Cardiac muscle cell (in vitro differentiated cells and primary cell): ENCODE measurements at regions not wholly inside any gene's neighbourhood (a gene's known extent, or its start where the extent isn't known, plus 50 kb on each side); places are given as distances from the start of the nearest gene placed in this dataset.

ENCODE experiments used
- DNase-seq, 2 donors: peaks; one replicate each; pipeline versions ENCODE4 v3.0.0 to v3.0.0-alpha.2; 2010 to 2017; ENCODE audit warnings: low read depth in 1 of 2, low spot score in 1 of 2
- H3K27ac ChIP-seq: fragments of 200-600 bp; sonication (generic); 2 replicates; pipeline ENCODE4 v1.5.1; 2016
- H3K27me3 ChIP-seq: fragments of 200-600 bp; sonication (generic); 2 replicates; pipeline ENCODE4 v1.6.0; 2016; ENCODE audit warnings: control low read depth
- H3K36me3 ChIP-seq: fragments of 200-600 bp; sonication (generic); 2 replicates; pipeline ENCODE4 v1.5.1; 2016; ENCODE audit warnings: control low read depth
- H3K4me1 ChIP-seq: fragments of 200-600 bp; sonication (generic); 2 replicates; pipeline ENCODE4 v1.8.1; 2017; ENCODE audit warnings: low read depth, mild to moderate bottlenecking, mixed run types
- H3K4me3 ChIP-seq: fragments of 200-600 bp; sonication (generic); 2 replicates; pipeline ENCODE4 v1.5.1; 2016; ENCODE audit warnings: mild to moderate bottlenecking
- H3K9me3 ChIP-seq: fragments of 200-600 bp; sonication (generic); 2 replicates; pipeline ENCODE4 v1.5.1; 2017; ENCODE audit warnings: low read depth, mild to moderate bottlenecking, control low read depth
- TF ChIP-seq, protein P1 (sequence below): IDR thresholded peaks from 2 replicates; pipeline ENCODE4 v1.5.1; 2012; ENCODE audit warnings: low read depth, mild to moderate bottlenecking, low read length

DNA sequence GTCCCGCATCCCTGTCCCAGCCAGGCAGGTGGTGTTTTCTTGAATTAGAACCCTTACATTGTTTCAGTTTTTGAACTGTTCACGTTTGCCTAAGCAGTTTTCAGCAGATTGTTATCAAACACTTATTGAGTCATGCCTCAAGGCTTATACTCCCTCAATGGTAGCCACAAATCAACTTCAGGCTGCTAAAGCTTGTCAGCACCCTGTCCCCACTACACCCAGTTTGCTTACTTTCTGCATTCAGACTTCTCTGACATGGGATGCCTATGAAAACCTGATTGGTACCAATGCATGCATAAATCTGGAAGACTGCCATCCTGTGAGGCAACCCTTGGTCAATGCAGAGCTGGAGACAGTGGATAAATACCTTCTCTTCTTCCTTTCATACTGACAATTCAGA is 225.4 kb downstream of the BTG1 start:
- Histone ChIP-seq H3K27ac (no peak overlapping the region), H3K4me1 (peaks cover 6% of the 10 kb centered on the region), H3K4me3 (no peak overlapping the region), H3K36me3 (no peaks in the 10 kb centered on the region), H3K27me3 (no peaks in the 10 kb centered on the region), H3K9me3 (no peaks in the 10 kb centered on the region)
- DNase-seq, result peak in 1 of 2 donors; percentile 31
- TF ChIP-seq, protein P1, sequence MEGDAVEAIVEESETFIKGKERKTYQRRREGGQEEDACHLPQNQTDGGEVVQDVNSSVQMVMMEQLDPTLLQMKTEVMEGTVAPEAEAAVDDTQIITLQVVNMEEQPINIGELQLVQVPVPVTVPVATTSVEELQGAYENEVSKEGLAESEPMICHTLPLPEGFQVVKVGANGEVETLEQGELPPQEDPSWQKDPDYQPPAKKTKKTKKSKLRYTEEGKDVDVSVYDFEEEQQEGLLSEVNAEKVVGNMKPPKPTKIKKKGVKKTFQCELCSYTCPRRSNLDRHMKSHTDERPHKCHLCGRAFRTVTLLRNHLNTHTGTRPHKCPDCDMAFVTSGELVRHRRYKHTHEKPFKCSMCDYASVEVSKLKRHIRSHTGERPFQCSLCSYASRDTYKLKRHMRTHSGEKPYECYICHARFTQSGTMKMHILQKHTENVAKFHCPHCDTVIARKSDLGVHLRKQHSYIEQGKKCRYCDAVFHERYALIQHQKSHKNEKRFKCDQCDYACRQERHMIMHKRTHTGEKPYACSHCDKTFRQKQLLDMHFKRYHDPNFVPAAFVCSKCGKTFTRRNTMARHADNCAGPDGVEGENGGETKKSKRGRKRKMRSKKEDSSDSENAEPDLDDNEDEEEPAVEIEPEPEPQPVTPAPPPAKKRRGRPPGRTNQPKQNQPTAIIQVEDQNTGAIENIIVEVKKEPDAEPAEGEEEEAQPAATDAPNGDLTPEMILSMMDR, result no peak

DNA sequence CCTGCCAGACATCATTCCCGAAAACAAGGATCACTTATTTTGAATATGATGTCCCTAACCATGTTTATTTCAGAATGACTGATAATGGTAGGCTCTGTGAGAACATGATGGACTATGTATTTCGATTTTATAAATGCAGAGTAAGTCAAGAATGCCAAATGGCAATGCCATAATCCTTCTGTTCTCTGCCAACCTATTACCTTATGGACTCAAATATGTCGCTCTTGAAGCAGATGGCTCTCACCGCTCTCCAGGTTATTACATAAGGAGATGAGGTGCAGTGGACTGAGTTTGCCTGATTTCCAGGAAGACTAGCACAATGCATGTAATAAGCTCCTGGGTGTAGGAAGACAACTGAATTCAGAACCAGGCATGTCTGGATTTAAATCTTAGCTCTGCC is 227.2 kb downstream of the BTG1 start:
- no peaks in the 10 kb centered on the region for H3K36me3 ChIP-seq
- H3K27me3 ChIP-seq, result no peaks in the 10 kb centered on the region
- H3K9me3 ChIP-seq, result no peaks in the 10 kb centered on the region
- no peak overlapping the region for H3K4me3 ChIP-seq
- TF ChIP-seq, protein P1, result no peak
- peaks cover 6% of the 10 kb centered on the region for H3K4me1 ChIP-seq
- no peak for DNase-seq
- H3K27ac ChIP-seq, result no peak overlapping the region

DNA sequence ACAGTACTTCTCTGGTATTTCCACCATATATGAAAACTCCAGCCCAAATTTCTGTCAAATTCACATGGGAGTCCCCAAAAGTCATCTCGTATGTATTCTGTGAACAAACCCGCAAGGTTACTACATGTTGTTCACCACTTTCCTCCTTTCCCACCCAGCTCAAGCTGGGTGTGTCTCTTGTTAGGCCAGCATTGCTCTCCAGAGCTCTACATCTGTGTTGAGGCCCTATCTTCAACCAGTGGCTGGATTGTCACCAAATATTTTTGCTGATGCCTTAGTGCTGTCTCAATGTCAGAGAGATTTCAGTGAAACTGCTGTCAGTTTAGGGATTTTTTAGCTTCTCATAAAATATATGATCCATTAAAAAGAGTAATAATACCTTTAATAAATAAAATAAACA is 230.9 kb downstream of the BTG1 start:
- H3K4me1 ChIP-seq, result peaks cover 11% of the 10 kb centered on the region
- DNase-seq, result no peak
- TF ChIP-seq, protein P1, result no peak
- H3K36me3 ChIP-seq, result no peaks in the 10 kb centered on the region
- no peaks in the 10 kb centered on the region for H3K9me3 ChIP-seq
- H3K27ac ChIP-seq, result no peak overlapping the region
- H3K27me3 ChIP-seq, result no peaks in the 10 kb centered on the region
- H3K4me3 ChIP-seq, result no peak overlapping the region

DNA sequence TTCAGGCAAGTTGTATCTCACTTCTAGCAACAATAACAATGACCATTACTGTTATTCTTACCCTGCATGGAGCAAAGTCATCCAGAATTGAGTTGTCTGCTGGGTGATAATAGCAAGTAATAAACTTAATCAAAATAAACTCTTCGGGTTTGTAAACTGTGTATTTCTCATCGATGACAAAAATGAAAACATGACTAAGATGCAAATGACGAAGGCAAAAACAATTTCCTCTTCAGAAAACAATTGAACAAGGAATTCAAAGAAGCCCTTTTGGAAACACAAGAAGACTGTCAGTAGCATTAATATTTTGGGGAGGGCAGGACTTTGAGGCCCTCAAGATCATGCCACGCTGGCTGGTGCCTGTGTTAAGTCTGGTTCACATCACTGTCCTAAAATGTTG is 232.0 kb downstream of the BTG1 start:
- H3K4me1 ChIP-seq, result peaks cover 11% of the 10 kb centered on the region
- no peaks in the 10 kb centered on the region for H3K27me3 ChIP-seq
- no peak overlapping the region for H3K4me3 ChIP-seq
- H3K27ac ChIP-seq, result no peak overlapping the region
- TF ChIP-seq, protein P1, result no peak
- no peak for DNase-seq
- no peaks in the 10 kb centered on the region for H3K9me3 ChIP-seq
- no peaks in the 10 kb centered on the region for H3K36me3 ChIP-seq

DNA sequence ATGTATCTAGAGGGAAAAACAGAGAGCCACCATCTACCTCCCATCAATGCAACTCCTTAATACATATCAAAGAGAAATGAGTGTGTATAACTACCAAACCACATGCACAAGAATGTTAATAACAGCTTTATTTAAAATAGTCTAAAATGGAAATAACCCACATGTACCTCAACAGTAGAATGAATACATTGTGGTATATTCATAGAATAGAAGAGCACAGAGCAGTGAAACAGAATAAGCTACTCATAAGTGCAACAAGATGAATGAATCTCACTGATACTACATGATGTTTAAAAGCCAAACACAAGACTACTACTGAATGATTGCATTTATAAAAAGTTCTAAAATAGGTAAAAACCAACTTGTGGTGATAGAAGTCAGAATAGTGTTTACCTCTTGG is 232.5 kb downstream of the BTG1 start:
- no peaks in the 10 kb centered on the region for H3K27me3 ChIP-seq
- H3K4me1 ChIP-seq, result peaks cover 11% of the 10 kb centered on the region
- TF ChIP-seq, protein P1, result no peak
- DNase-seq, result no peak
- H3K36me3 ChIP-seq, result no peaks in the 10 kb centered on the region
- H3K4me3 ChIP-seq, result no peak overlapping the region
- H3K9me3 ChIP-seq, result no peaks in the 10 kb centered on the region
- no peak overlapping the region for H3K27ac ChIP-seq

DNA sequence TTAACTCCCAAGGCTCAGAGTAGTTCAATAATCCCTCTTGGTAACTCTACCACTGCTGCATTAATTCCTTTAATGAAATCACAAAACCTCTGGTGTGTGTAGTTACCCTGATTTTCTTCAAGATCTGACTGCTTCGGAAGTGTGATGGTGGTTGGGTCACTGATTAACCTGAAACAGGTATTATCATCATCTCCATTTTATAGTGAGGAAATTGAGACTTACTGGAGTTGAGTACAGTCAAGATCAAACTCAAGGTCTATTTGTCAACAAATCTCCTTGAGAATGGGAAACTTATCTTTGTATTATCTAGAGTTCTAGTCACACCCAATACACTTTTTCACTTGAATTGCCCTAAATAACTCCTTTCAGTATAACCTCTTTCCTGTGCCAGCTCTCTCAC is 233.5 kb downstream of the BTG1 start:
- H3K9me3 ChIP-seq, result no peaks in the 10 kb centered on the region
- no peaks in the 10 kb centered on the region for H3K27me3 ChIP-seq
- no peaks in the 10 kb centered on the region for H3K36me3 ChIP-seq
- DNase-seq, result no peak
- TF ChIP-seq, protein P1, result no peak
- H3K4me3 ChIP-seq, result no peak overlapping the region
- H3K4me1 ChIP-seq, result peaks cover 11% of the 10 kb centered on the region
- no peak overlapping the region for H3K27ac ChIP-seq
